ENCODE measurements at regions not wholly inside any gene's neighbourhood (a gene's known extent, or its start where the extent isn't known, plus 50 kb on each side); places are given as distances from the start of the nearest gene placed in this dataset.

DNA sequence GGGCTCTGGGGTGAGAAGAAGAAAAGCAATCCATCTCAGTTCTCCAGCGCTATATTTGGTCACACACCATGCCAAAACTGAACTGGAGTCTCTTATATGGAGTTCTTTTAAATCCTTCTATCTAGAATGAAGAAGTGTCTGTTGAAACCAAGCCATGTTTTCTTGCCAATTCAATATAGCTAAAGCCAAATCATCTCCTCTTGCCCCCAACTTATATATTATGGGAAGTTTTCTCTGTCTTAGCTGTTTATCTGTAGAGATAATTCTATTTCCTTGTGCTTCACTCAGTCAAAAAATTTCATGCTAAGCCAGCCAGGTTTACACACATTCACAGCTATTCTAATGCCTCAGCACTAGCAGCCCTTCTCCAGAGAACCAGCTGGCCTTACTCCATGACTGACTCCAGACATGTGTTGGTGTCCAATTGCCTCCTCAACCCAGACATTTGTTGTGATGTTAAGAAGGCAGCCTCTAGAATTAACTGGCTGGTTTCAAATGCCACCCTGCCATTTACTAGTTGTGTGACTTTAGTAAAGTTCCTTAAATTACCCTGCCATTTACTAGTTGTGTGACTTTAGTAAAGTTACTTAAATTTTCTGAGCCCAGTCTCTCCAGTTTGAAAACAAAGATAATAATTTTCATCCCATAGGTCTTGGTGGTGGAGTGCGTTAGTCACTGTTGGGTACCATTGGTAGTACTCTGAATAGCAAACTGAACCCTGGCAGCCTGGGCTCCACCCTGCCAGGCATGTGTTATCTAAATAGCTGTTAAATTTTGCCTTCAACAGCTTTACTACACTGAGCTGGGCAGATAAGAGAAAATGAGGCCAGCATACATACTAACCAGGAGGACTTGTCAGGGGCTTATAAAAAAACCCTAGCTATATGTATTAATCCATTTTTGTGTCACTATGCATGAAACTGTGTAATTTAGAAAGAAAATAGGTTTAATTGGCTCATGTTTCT, 525.1 kb downstream of the LMO7 start:
- Histone ChIP-seq H3K9ac (ENCODE audit: insufficient read length) (no peak overlapping the region), H3K4me3 (no peak overlapping the region), H3K36me3 (ENCODE audit: insufficient read depth, low read length) (no peaks in the 10 kb centered on the region), H3K27ac (no peak overlapping the region), H3K9me3 (ENCODE audit: low read depth, low read length) (no peaks in the 10 kb centered on the region)
- no peak for TF ChIP-seq EZH2 (IDR thresholded peaks at IDR 0.05)
- TF ChIP-seq FOXP2 (optimal IDR thresholded peaks at IDR 0.05; ENCODE audit: control extremely low read depth, extremely low read length, insufficient read depth): no peak
- TF ChIP-seq POLR2AphosphoS5 (IDR thresholded peaks at IDR 0.05; ENCODE audit: borderline replicate concordance, low read depth, low read length): no peak
- no peak for DNase-seq (ENCODE audit: low read depth, low spot score)

DNA sequence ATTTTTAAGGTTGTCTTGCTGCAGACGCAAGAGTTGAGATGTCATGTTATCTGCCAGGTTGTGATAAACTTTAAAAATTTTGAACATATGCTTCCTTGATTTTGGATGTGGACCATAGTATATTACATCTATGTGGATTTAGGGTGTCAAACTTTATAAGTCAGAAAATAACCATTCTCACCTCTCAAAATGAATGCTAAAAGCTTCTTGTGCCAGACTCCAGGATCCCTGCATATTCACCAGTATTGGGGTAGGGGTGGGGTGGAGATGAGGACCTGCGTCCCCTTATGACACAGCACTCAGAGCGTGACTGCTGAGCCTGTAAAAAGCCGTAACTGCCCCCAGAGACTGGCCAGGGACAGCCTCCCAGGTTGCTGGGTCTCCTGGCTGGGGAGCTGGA, 524.4 kb downstream of the LMO7 start:
- H3K9me3 ChIP-seq (ENCODE audit: low read depth, low read length): no peaks in the 10 kb centered on the region
- H3K27ac ChIP-seq: no peak overlapping the region
- H3K4me3 ChIP-seq: no peak overlapping the region
- H3K36me3 ChIP-seq (ENCODE audit: insufficient read depth, low read length): no peaks in the 10 kb centered on the region
- H3K9ac ChIP-seq (ENCODE audit: insufficient read length): no peak overlapping the region
- DNase-seq (ENCODE audit: low read depth, low spot score): no peak
- TF ChIP-seq POLR2AphosphoS5 (IDR thresholded peaks at IDR 0.05; ENCODE audit: borderline replicate concordance, low read depth, low read length) (no peak), FOXP2 (optimal IDR thresholded peaks at IDR 0.05; ENCODE audit: control extremely low read depth, extremely low read length, insufficient read depth) (no peak), EZH2 (IDR thresholded peaks at IDR 0.05) (no peak)

DNA sequence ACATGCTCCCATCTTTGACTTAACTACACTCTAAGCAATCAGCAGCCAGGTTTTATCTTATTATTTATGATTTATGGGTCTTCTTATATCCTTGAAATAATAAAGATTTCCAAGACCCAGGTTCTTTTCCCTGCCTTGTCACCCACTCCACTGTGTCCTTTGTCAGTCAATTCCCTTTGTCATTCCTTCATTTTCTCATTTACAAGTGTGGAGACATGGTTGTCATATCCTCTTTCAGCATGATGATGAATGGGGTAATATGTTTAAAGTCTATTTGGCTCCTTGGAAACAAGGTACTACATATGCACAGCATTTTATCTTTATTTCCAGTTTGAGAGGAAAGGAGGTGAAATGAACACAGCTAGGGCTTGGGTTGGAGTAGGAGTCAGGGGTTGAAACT, 521.8 kb downstream of the LMO7 start:
- no peak for DNase-seq (ENCODE audit: low read depth, low spot score)
- TF ChIP-seq EZH2 (IDR thresholded peaks at IDR 0.05): no peak
- TF ChIP-seq POLR2AphosphoS5 (IDR thresholded peaks at IDR 0.05; ENCODE audit: borderline replicate concordance, low read depth, low read length): no peak
- no peak for TF ChIP-seq FOXP2 (optimal IDR thresholded peaks at IDR 0.05; ENCODE audit: control extremely low read depth, extremely low read length, insufficient read depth)
- no peaks in the 10 kb centered on the region for H3K36me3 ChIP-seq (ENCODE audit: insufficient read depth, low read length)
- H3K4me3 ChIP-seq: no peak overlapping the region
- no peak overlapping the region for H3K27ac ChIP-seq
- no peak overlapping the region for H3K9ac ChIP-seq (ENCODE audit: insufficient read length)
- H3K9me3 ChIP-seq (ENCODE audit: low read depth, low read length): no peaks in the 10 kb centered on the region

DNA sequence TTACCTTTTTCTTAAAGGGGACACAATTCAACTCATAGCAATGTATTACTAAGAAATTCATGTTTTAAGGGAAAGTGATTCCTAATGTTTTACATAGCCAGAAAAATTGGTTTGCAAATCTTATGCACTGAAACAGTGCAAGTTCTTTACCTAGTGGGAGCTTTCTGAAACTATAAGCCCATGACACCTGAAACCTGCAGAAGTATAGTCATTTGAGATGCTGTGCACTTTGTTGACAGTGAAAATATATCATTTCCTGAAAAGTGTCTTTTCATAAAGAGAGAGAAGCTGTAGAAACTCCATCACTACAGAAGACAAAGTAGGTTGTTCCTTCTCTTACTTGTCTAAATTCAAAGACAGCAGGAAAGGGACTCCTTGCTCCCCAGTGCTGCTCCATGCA, 517.1 kb downstream of the LMO7 start:
- H3K27ac ChIP-seq: no peak overlapping the region
- H3K4me3 ChIP-seq: no peak overlapping the region
- H3K9ac ChIP-seq (ENCODE audit: insufficient read length): no peak overlapping the region
- TF ChIP-seq POLR2AphosphoS5 (IDR thresholded peaks at IDR 0.05; ENCODE audit: borderline replicate concordance, low read depth, low read length) (no peak), EZH2 (IDR thresholded peaks at IDR 0.05) (no peak), FOXP2 (optimal IDR thresholded peaks at IDR 0.05; ENCODE audit: control extremely low read depth, extremely low read length, insufficient read depth) (no peak)
- no peaks in the 10 kb centered on the region for H3K36me3 ChIP-seq (ENCODE audit: insufficient read depth, low read length)
- H3K9me3 ChIP-seq (ENCODE audit: low read depth, low read length): no peaks in the 10 kb centered on the region
- DNase-seq (ENCODE audit: low read depth, low spot score): no peak

DNA sequence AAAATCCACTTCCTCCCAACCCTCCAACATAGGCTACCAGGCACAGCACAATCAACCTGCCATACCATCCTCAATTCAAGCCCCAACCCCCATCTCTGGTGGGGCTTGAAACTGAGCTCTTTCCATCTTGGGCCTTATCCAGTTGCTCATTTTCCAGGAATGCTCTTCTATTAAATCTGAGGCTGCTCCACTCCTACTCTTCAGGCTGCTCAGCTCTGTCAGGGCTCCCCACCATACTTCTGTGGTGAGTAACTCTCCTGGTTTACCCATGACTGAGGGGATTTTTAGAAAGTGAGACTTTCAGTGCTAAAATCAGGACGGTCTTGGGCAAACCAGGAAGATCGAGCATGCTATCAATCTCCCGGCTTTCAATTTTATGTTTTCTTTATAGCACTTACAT, 512.8 kb downstream of the LMO7 start:
- no peaks in the 10 kb centered on the region for H3K9me3 ChIP-seq (ENCODE audit: low read depth, low read length)
- DNase-seq (ENCODE audit: low read depth, low spot score): no peak
- H3K4me3 ChIP-seq: no peak overlapping the region
- no peak overlapping the region for H3K9ac ChIP-seq (ENCODE audit: insufficient read length)
- no peak overlapping the region for H3K27ac ChIP-seq
- H3K36me3 ChIP-seq (ENCODE audit: insufficient read depth, low read length): no peaks in the 10 kb centered on the region
- TF ChIP-seq POLR2AphosphoS5 (IDR thresholded peaks at IDR 0.05; ENCODE audit: borderline replicate concordance, low read depth, low read length) (no peak), FOXP2 (optimal IDR thresholded peaks at IDR 0.05; ENCODE audit: control extremely low read depth, extremely low read length, insufficient read depth) (no peak), EZH2 (IDR thresholded peaks at IDR 0.05) (no peak)

DNA sequence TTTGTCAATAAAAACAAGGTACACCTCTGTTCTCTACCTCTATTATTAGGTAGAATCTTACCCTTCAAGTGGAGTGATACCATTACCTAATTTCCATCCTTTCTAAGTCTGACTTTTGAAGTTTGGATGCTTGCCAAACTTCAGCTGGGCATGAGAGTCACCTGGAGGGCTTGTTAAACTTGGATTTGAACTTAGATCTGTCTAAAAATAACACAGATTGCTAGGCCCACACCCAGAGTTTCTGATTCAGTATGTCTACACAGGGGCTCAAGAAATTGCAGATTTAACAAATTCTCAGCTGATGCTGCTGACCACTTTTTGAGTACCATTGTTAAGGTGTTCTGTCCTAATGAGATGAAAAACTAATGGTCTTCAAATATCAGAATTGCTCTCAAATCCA, 512.2 kb downstream of the LMO7 start:
- Histone ChIP-seq H3K36me3 (ENCODE audit: insufficient read depth, low read length) (no peaks in the 10 kb centered on the region), H3K4me3 (no peak overlapping the region), H3K27ac (no peak overlapping the region), H3K9me3 (ENCODE audit: low read depth, low read length) (no peaks in the 10 kb centered on the region), H3K9ac (ENCODE audit: insufficient read length) (no peak overlapping the region)
- DNase-seq (ENCODE audit: low read depth, low spot score): no peak
- TF ChIP-seq POLR2AphosphoS5 (IDR thresholded peaks at IDR 0.05; ENCODE audit: borderline replicate concordance, low read depth, low read length) (no peak), EZH2 (IDR thresholded peaks at IDR 0.05) (no peak), FOXP2 (optimal IDR thresholded peaks at IDR 0.05; ENCODE audit: control extremely low read depth, extremely low read length, insufficient read depth) (no peak)

DNA sequence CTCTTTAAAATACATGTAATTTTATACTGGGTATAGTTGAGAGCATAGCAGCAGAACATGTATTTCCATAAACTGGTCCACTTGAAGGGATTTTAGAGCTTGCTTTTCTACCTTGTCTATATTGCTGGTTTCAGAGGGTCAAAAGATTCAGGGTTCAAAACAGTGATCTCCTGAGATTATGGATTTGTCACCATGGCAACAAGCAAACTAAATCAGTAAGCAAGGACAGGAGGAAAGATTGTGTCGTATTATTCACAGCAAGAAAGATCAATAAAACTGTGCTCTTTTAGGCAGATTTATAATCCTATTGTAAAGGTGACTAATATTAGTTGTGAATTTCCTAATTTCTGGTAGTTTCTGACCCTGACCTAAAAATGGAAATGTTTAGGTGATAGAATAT, 496.4 kb downstream of the LMO7 start:
- DNase-seq (ENCODE audit: low read depth, low spot score): no peak
- Histone ChIP-seq H3K36me3 (ENCODE audit: insufficient read depth, low read length) (no peaks in the 10 kb centered on the region), H3K9ac (ENCODE audit: insufficient read length) (no peak overlapping the region), H3K9me3 (ENCODE audit: low read depth, low read length) (no peaks in the 10 kb centered on the region), H3K27ac (no peak overlapping the region), H3K4me3 (no peak overlapping the region)
- TF ChIP-seq FOXP2 (optimal IDR thresholded peaks at IDR 0.05; ENCODE audit: control extremely low read depth, extremely low read length, insufficient read depth) (no peak), POLR2AphosphoS5 (IDR thresholded peaks at IDR 0.05; ENCODE audit: borderline replicate concordance, low read depth, low read length) (no peak), EZH2 (IDR thresholded peaks at IDR 0.05) (no peak)

DNA sequence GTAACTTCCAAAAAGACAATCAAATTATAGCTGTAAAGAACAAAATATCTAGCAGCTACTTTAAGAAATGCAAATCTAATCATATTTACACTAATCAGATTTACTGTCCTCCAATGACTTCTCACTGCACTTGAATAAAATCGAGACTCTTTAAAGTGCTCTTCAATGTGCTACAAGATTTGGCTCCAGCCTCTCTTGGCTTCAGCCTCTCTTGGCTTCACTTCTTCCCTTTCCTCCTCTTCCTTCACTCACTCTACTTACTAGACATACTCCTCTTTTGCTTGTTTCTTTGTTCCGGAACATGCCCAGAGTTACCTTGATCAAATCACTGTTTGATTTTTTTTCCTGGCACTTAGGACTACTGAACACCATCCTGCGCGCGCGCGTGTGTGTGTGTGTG, 495.4 kb downstream of the LMO7 start:
- Histone ChIP-seq H3K9ac (ENCODE audit: insufficient read length) (no peak overlapping the region), H3K9me3 (ENCODE audit: low read depth, low read length) (no peaks in the 10 kb centered on the region), H3K4me3 (no peak overlapping the region), H3K27ac (no peak overlapping the region), H3K36me3 (ENCODE audit: insufficient read depth, low read length) (no peaks in the 10 kb centered on the region)
- no peak for DNase-seq (ENCODE audit: low read depth, low spot score)
- TF ChIP-seq POLR2AphosphoS5 (IDR thresholded peaks at IDR 0.05; ENCODE audit: borderline replicate concordance, low read depth, low read length) (no peak), FOXP2 (optimal IDR thresholded peaks at IDR 0.05; ENCODE audit: control extremely low read depth, extremely low read length, insufficient read depth) (no peak)
